NCI-H748 treated with DMSO at 0.1 percent for 48 hours (cell line): ENCODE measurements at regions not wholly inside any gene's neighbourhood (a gene's known extent, or its start where the extent isn't known, plus 50 kb on each side); places are given as distances from the start of the nearest gene placed in this dataset.

Experiments
- DNase-seq: peaks from one replicate; lab custom pipeline; 2025; lab: John Stamatoyannopoulos, UW

- no peak for DNase-seq
These were observed 488.1 kb upstream of the PRMT6 start for GRCh38 chr1:106568201-106568974.

GRCh38 chr1:106571109-106571508 is 485.4 kb upstream of the PRMT6 start:
- DNase-seq: no peak

GRCh38 chr1:106584107-106584506 is 472.4 kb upstream of the PRMT6 start:
- DNase-seq: no peak

GRCh38 chr1:106584676-106585075 is 471.8 kb upstream of the PRMT6 start:
- no peak for DNase-seq

- no peak for DNase-seq
These were observed 455.8 kb upstream of the PRMT6 start for GRCh38 chr1:106600626-106601025.

- DNase-seq: no peak
These were observed 452.9 kb upstream of the PRMT6 start for GRCh38 chr1:106603616-106604015.

GRCh38 chr1:106608841-106609240 is 447.6 kb upstream of the PRMT6 start:
- DNase-seq: no peak

GRCh38 chr1:106613068-106613467 is 443.4 kb upstream of the PRMT6 start:
- DNase-seq: no peak

- no peak for DNase-seq
These were observed 442.6 kb upstream of the PRMT6 start for GRCh38 chr1:106613861-106614260.

- no peak for DNase-seq
These were observed 441.0 kb upstream of the PRMT6 start for GRCh38 chr1:106615473-106615872.

GRCh38 chr1:106619080-106619826 is 437.2 kb upstream of the PRMT6 start:
- DNase-seq: no peak

GRCh38 chr1:106619827-106620134 is 436.7 kb upstream of the PRMT6 start:
- no peak for DNase-seq

GRCh38 chr1:106620521-106620954 is 435.9 kb upstream of the PRMT6 start:
- DNase-seq: no peak

- DNase-seq: no peak
These were observed 434.6 kb upstream of the PRMT6 start for GRCh38 chr1:106621853-106622252.

GRCh38 chr1:106637566-106637965 is 418.9 kb upstream of the PRMT6 start:
- no peak for DNase-seq

GRCh38 chr1:106646261-106646784 is 410.2 kb upstream of the PRMT6 start:
- no peak for DNase-seq

GRCh38 chr1:106646816-106647215 is 409.7 kb upstream of the PRMT6 start:
- no peak for DNase-seq

GRCh38 chr1:106651028-106651762 is 405.3 kb upstream of the PRMT6 start:
- DNase-seq: no peak

GRCh38 chr1:106659490-106660244 is 396.8 kb upstream of the PRMT6 start:
- DNase-seq: no peak

- DNase-seq: no peak
These were observed 380.9 kb upstream of the PRMT6 start for GRCh38 chr1:106675558-106675957.

- no peak for DNase-seq
These were observed 380.5 kb upstream of the PRMT6 start for GRCh38 chr1:106676021-106676420.

- DNase-seq: no peak
These were observed 379.3 kb upstream of the PRMT6 start for GRCh38 chr1:106677181-106677580.
